ENCODE measurements at regions not wholly inside any gene's neighbourhood (a gene's known extent, or its start where the extent isn't known, plus 50 kb on each side); places are given as distances from the start of the nearest gene placed in this dataset.

- TF ChIP-seq POLR2A (IDR thresholded peaks at IDR 0.05) = no peak
- no peak for TF ChIP-seq CTCF (IDR thresholded peaks at IDR 0.05)
- TF ChIP-seq POLR2AphosphoS5 (IDR thresholded peaks at IDR 0.05) = no peak
- TF ChIP-seq EP300 (IDR thresholded peaks at IDR 0.05) = no peak
These were observed 1003.7 kb downstream of the SLITRK5 start for GRCh38 chr13:88674841-88675240.

Data from gastroesophageal sphincter (tissue), 3 donors.